HTERT RPE-1 (cell line): ENCODE measurements at regions not wholly inside any gene's neighbourhood (a gene's known extent, or its start where the extent isn't known, plus 50 kb on each side); places are given as distances from the start of the nearest gene placed in this dataset.
"Not testable (repeated sequence)": the region's sequence is repeated elsewhere in the genome, so short reads cannot be mapped to it uniquely, and the experiment has no call there.

Experiments
- in situ Hi-C: fragments of 300-500 bp; cut with MboI; formaldehyde crosslinking; loops from 4 replicates; pipeline ENCODE4 v1.14.3; 2020; ENCODE audit warnings: low sequenced_read_pairs

GRCh38 chr10:3933733-3934132 is 148.7 kb upstream of the KLF6 start:
- in situ Hi-C loops, result no loop called here

GRCh38 chr10:3932597-3933375 is 147.8 kb upstream of the KLF6 start:
- in situ Hi-C loops, result no loop called here

- in situ Hi-C loops, result no loop called here
Observed at GRCh38 chr10:3931901-3932300, 146.9 kb upstream of the KLF6 start.

GRCh38 chr10:3931224-3931623 is 146.2 kb upstream of the KLF6 start:
- in situ Hi-C loops, result no loop called here

GRCh38 chr10:3928569-3928968 is 143.6 kb upstream of the KLF6 start:
- in situ Hi-C loops, result no loop called here

- in situ Hi-C loops, result no loop called here
Observed at GRCh38 chr10:3928078-3928477, 143.1 kb upstream of the KLF6 start.

GRCh38 chr10:3926675-3927525 is 141.9 kb upstream of the KLF6 start:
- in situ Hi-C loops, result no loop called here

- in situ Hi-C loops, result no loop called here
Observed at GRCh38 chr10:3926258-3926657, 141.2 kb upstream of the KLF6 start.

- in situ Hi-C loops, result no loop called here
Observed at GRCh38 chr10:3925184-3925583, 140.2 kb upstream of the KLF6 start.

- in situ Hi-C loops, result no loop called here
Observed at GRCh38 chr10:3924344-3924743, 139.3 kb upstream of the KLF6 start.

- in situ Hi-C loops, result no loop called here
Observed at GRCh38 chr10:3923033-3923432, 138.0 kb upstream of the KLF6 start.

- in situ Hi-C loops, result no loop called here
Observed at GRCh38 chr10:3919709-3920308, 134.8 kb upstream of the KLF6 start.

GRCh38 chr10:3917392-3917791 is 132.4 kb upstream of the KLF6 start:
- in situ Hi-C loops, result not testable (repeated sequence)

- in situ Hi-C loops, result no loop called here
Observed at GRCh38 chr10:3914733-3915132, 129.7 kb upstream of the KLF6 start.

- in situ Hi-C loops, result no loop called here
Observed at GRCh38 chr10:3911713-3912442, 126.9 kb upstream of the KLF6 start.

GRCh38 chr10:3911241-3911640 is 126.2 kb upstream of the KLF6 start:
- in situ Hi-C loops, result no loop called here

- in situ Hi-C loops, result no loop called here
Observed at GRCh38 chr10:3909339-3909738, 124.3 kb upstream of the KLF6 start.

GRCh38 chr10:3908183-3908582 is 123.2 kb upstream of the KLF6 start:
- in situ Hi-C loops, result no loop called here

GRCh38 chr10:3907514-3907913 is 122.5 kb upstream of the KLF6 start:
- in situ Hi-C loops, result no loop called here

GRCh38 chr10:3906511-3907111 is 121.6 kb upstream of the KLF6 start:
- in situ Hi-C loops, result no loop called here
